Psoas muscle (tissue), 7 donors: ENCODE measurements at regions not wholly inside any gene's neighbourhood (a gene's known extent, or its start where the extent isn't known, plus 50 kb on each side); places are given as distances from the start of the nearest gene placed in this dataset.

Source experiments
- ATAC-seq, 4 donors: fragments of 200-7000 bp; cut with Tn5 transposase; one replicate each; pipeline ENCODE4 v1.9.1; 2020; ENCODE audit warnings: moderate library complexity in 3 of 4, mild to moderate bottlenecking in 2 of 4
- DNase-seq, 2 donors: peaks; one replicate each; pipeline ENCODE4 v3.0.0-alpha.2; 2020
- H3K27ac ChIP-seq: fragments of 200-600 bp; one replicate; pipeline ENCODE4 v1.8.0; 2022
- H3K27me3 ChIP-seq, 3 donors: fragments of 200-600 bp in 1 of 3; one replicate each; pipeline versions ENCODE4 v1.6.1 to v1.8.0; 2013 to 2022; ENCODE audit warnings: low read length in 2 of 3, mild to moderate bottlenecking in 2 of 3, moderate library complexity in 1 of 3; ENCODE audit not compliant: insufficient read depth in 3 of 3
- H3K36me3 ChIP-seq, 2 donors: fragments of 200-600 bp in 1 of 2; one replicate each; pipeline versions ENCODE4 v1.6.1 to v1.8.0; 2013 to 2022; ENCODE audit warnings: low read depth in 1 of 2, mild to moderate bottlenecking in 1 of 2, moderate library complexity in 1 of 2; ENCODE audit not compliant: insufficient read depth in 1 of 2
- H3K4me1 ChIP-seq: fragments of 200-600 bp; one replicate; pipeline ENCODE4 v1.8.0; 2022
- H3K4me3 ChIP-seq: fragments of 200-600 bp; one replicate; pipeline ENCODE4 v1.8.0; 2022; ENCODE audit warnings: mild to moderate bottlenecking
- H3K9me3 ChIP-seq: fragments of 200-600 bp; one replicate; pipeline ENCODE4 v1.8.0; 2022
- CTCF ChIP-seq: fragments of 200-600 bp; IDR thresholded peaks from one replicate; pipeline ENCODE4 v1.8.0; 2022; ENCODE audit warnings: antibody characterized with exemption
- WGBS, 3 donors: extraction: QIAGEN DNeasy Blood & Tissue Kit; methylation state at CpG; one replicate each; pipeline versions ENCODE4 v1.1.6 to v1.1.7; 2013; 5-methylcytosine and 5-hydroxymethylcytosine counted together
- intact Hi-C, 2 donors: fragments of 100-400 bp; cut with DNase I; formaldehyde crosslinking; loops; one replicate each; pipeline versions ENCODE4 v1.11.0 to v1.14.2; 2022
- donor health status: healthy with polysubstance abuse.
- donor health status: DM: no; HTN: no; CAD: no; lungs with moderate emphysema.
- donor health status: Bipolar disorder and iron deficiency.
- donor health status: healthy.
- donor health status: DM: yes; HTN: yes; CAD: no.
- donor health status: DM: no; HTN: no; CAD: no.
- donor health status: DM: yes; HTN: yes; CAD: no.

DNA sequence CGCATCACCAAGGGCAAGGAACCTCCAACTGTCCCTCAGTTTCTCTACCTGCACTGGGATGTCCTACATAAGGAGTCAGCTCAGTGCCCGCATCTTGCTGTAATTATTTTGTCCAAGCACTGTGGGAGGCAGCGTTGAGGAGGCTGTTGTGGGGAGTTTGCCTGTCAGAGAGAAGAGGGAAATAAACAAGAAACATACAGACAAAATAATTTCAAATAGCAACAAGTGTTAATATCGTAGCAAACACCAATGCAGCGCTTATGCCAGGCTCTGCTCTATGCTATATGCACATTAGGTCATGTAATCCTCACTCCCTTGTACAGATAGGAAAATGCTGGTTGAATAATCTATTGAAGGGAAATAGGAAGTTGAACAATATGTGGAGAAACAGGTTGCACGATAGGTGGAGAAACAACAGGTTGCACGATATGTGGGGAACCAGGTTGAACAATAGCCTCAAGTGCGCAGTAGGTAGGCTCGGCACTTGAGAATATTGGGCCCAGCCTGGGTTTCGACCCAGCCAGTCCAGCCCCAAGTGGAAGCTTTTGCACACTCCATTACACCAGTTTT, 91.2 kb upstream of the SIRPA start:
- Histone ChIP-seq H3K27me3 (peaks cover 0 to 5% (median 0%) of the 10 kb centered on the region in 3 donors), H3K4me1 (peaks cover 20% of the 10 kb centered on the region), H3K36me3 (no peaks in the 10 kb centered on the region), H3K4me3 (peak overlapping the region; percentile 77), H3K9me3 (no peaks in the 10 kb centered on the region), H3K27ac (peak overlapping the region; percentile 61)
- ATAC-seq: peak in 1 of 4 donors; percentile 4
- WGBS, 3 donors: 70 to 74% (median 73%) methylated on average over 10 of the region's 10 CpGs
- intact Hi-C loops: loop anchor here (2.0 to 10.0 kb wide), 3 partner anchors 89 to 161 kb away; partner anchors contain the start of gene SIRPA (in 1 of the 2)
- DNase-seq: no peak
- no peak for TF ChIP-seq CTCF

- intact Hi-C loops: loop anchor here (2.0 to 10.0 kb wide), 3 partner anchors 90 to 162 kb away; partner anchors contain the start of gene SIRPA (in 1 of the 2)
- H3K4me1 ChIP-seq: peaks cover 20% of the 10 kb centered on the region
- WGBS, 3 donors: 1 to 5% (median 2%) methylated on average over 68 to 100 of the region's 100 CpGs
- H3K9me3 ChIP-seq: no peaks in the 10 kb centered on the region
- H3K27me3 ChIP-seq: peaks cover 0 to 12% (median 0%) of the 10 kb centered on the region in 3 donors
- no peak for TF ChIP-seq CTCF
- peak overlapping the region; percentile 61 for H3K27ac ChIP-seq
- peak; percentile 60 to 76 for DNase-seq
- peak overlapping the region; percentile 77 for H3K4me3 ChIP-seq
- H3K36me3 ChIP-seq: no peaks in the 10 kb centered on the region
- ATAC-seq: peak; percentile 50 to 71 (median 64)
Measured at GRCh38 chr20:1803061-1803931, 91.9 kb upstream of the SIRPA start.

- intact Hi-C loops: loop anchor here (2.0 to 10.0 kb wide), 3 partner anchors 90 to 162 kb away; partner anchors contain the start of gene SIRPA (in 1 of the 2)
- peak; percentile 60 for TF ChIP-seq CTCF
- peak overlapping the region; percentile 61 for H3K27ac ChIP-seq
- peak; percentile 65 to 82 for DNase-seq
- peak overlapping the region; percentile 77 for H3K4me3 ChIP-seq
- peaks cover 20% of the 10 kb centered on the region for H3K4me1 ChIP-seq
- H3K36me3 ChIP-seq: no peaks in the 10 kb centered on the region
- 1 to 2% (median 1%) methylated on average over 35 of the region's 35 CpGs for WGBS, 3 donors
- peak; percentile 81 to 93 (median 88) for ATAC-seq
- no peaks in the 10 kb centered on the region for H3K9me3 ChIP-seq
- peaks cover 0 to 13% (median 0%) of the 10 kb centered on the region in 3 donors for H3K27me3 ChIP-seq
Measured at GRCh38 chr20:1802385-1803060, 92.7 kb upstream of the SIRPA start.

GRCh38 chr20:1801929-1802306, 93.3 kb upstream of the SIRPA start:
- DNase-seq (no peak), ATAC-seq (no peak)
- Histone ChIP-seq H3K36me3 (no peaks in the 10 kb centered on the region), H3K27ac (no peak overlapping the region), H3K4me3 (peak overlapping the region; percentile 77), H3K4me1 (peaks cover 20% of the 10 kb centered on the region), H3K27me3 (peaks cover 0 to 13% (median 0%) of the 10 kb centered on the region in 3 donors), H3K9me3 (no peaks in the 10 kb centered on the region)
- intact Hi-C loops: loop anchor here (2.0 to 10.0 kb wide), 3 partner anchors 91 to 163 kb away; partner anchors contain the start of gene SIRPA (in 1 of the 2)
- WGBS, 3 donors: 42 to 44% (median 42%) methylated on average over 6 of the region's 6 CpGs
- no peak for TF ChIP-seq CTCF
